NT2/D1 (cell line): ENCODE measurements at regions not wholly inside any gene's neighbourhood (a gene's known extent, or its start where the extent isn't known, plus 50 kb on each side); places are given as distances from the start of the nearest gene placed in this dataset.

Source experiments
- YY1 ChIP-seq: IDR thresholded peaks from 2 replicates; pipeline ENCODE4 v1.6.1; 2011; ENCODE audit not compliant: insufficient read length, insufficient read depth
- ZNF274 ChIP-seq: IDR thresholded peaks from 2 replicates; pipeline ENCODE4 v1.6.1; 2011; ENCODE audit warnings: mild to moderate bottlenecking, low read depth, low read length

DNA sequence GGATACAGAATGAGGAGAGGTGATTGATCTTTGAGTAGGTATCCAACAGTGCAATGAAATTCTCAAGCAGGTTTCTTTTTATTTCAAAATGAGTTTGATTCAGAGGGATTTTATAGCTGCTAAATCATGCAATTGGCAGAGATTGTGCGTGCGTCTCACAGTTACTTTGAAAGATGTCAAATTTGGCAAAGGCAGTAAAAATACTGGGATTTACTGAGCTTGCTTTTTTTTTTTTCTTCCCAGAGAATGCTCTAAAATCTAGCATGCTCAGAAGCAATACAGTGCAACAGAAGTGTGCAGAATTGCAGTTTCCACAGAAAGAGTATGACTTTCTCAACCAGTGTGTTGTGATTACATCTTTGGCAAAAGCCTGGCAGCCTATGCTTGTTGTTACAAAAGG is 410.7 kb upstream of the GOT2 start:
- no peak for TF ChIP-seq YY1
- TF ChIP-seq ZNF274: no peak
